MM.1S (cell line): ENCODE measurements at regions not wholly inside any gene's neighbourhood (a gene's known extent, or its start where the extent isn't known, plus 50 kb on each side); places are given as distances from the start of the nearest gene placed in this dataset.

Experiments used
- DNase-seq: peaks from one replicate; pipeline ENCODE4 v3.0.0-alpha.2; 2015
- H2AFZ ChIP-seq: fragments of 300-600 bp; sonication (generic); 2 replicates; pipeline ENCODE4 v1.6.0; 2016; ENCODE audit warnings: antibody characterized with exemption, low read length
- H3F3A ChIP-seq: fragments of 300-600 bp; sonication (generic); 2 replicates; pipeline ENCODE4 v1.6.1; 2016; ENCODE audit warnings: mild to moderate bottlenecking, antibody characterized with exemption, low read length, moderate library complexity, mixed read lengths; ENCODE audit not compliant: insufficient read depth
- H3K27ac ChIP-seq: fragments of 300-600 bp; sonication (generic); 2 replicates; pipeline ENCODE4 v1.5.1; 2016; ENCODE audit warnings: mild to moderate bottlenecking, low read length
- H3K27me3 ChIP-seq: fragments of 300-600 bp; sonication (generic); replicated peaks from 2 replicates; pipeline ENCODE4 v1.6.0; 2016; ENCODE audit warnings: low read length; ENCODE audit not compliant: insufficient read depth
- H3K36me3 ChIP-seq: fragments of 300-600 bp; sonication (generic); replicated peaks from 2 replicates; pipeline ENCODE4 v1.6.1; 2016; ENCODE audit warnings: mild to moderate bottlenecking, low read length, mixed read lengths; ENCODE audit not compliant: insufficient read depth
- H3K4me1 ChIP-seq: fragments of 300-600 bp; sonication (generic); 2 replicates; pipeline ENCODE4 v1.6.1; 2016; ENCODE audit warnings: low read length, mixed read lengths
- H3K4me2 ChIP-seq: fragments of 300-600 bp; sonication (generic); 2 replicates; pipeline ENCODE4 v1.6.0; 2016; ENCODE audit warnings: low read depth, low read length
- H3K4me3 ChIP-seq: fragments of 300-600 bp; sonication (generic); 2 replicates; pipeline ENCODE4 v1.5.1; 2016; ENCODE audit warnings: low read length, mixed read lengths
- H3K79me2 ChIP-seq: fragments of 300-600 bp; sonication (generic); 2 replicates; pipeline ENCODE4 v1.6.1; 2016; ENCODE audit warnings: mixed run types, low read length, mixed read lengths
- H3K9ac ChIP-seq: fragments of 300-600 bp; sonication (generic); 2 replicates; pipeline ENCODE4 v1.6.1; 2016; ENCODE audit warnings: low read length, mixed read lengths
- H3K9me2 ChIP-seq: fragments of 300-600 bp; sonication (generic); replicated peaks from 2 replicates; pipeline ENCODE4 v1.6.1; 2016; ENCODE audit warnings: mild to moderate bottlenecking, low read length, mixed read lengths; ENCODE audit not compliant: insufficient read depth
- H3K9me3 ChIP-seq: fragments of 300-600 bp; sonication (generic); replicated peaks from 2 replicates; pipeline ENCODE4 v1.6.1; 2016; ENCODE audit warnings: mild to moderate bottlenecking, low read length, mixed read lengths; ENCODE audit not compliant: insufficient read depth
- H4K20me1 ChIP-seq: fragments of 300-600 bp; sonication (generic); 2 replicates; pipeline ENCODE4 v1.6.1; 2016; ENCODE audit warnings: mild to moderate bottlenecking, low read length, moderate library complexity, mixed read lengths; ENCODE audit not compliant: insufficient read depth
- EZH2 ChIP-seq: fragments of 300-600 bp; sonication (generic); optimal IDR thresholded peaks from 2 replicates; pipeline ENCODE3; 2017; ENCODE audit warnings: low read depth, mild to moderate bottlenecking, antibody characterized with exemption, low read length, mixed read lengths
- EZH2phosphoT487 ChIP-seq: fragments of 300-600 bp; sonication (generic); IDR thresholded peaks from 2 replicates; pipeline ENCODE4 v1.6.1; 2018; ENCODE audit warnings: antibody characterized with exemption, low read length
- TF ChIP-seq, protein P1 (sequence below): fragments of 300-600 bp; sonication (generic); IDR thresholded peaks from 2 replicates; pipeline ENCODE4 v1.5.1; 2016; ENCODE audit warnings: antibody characterized with exemption, low read length, mixed read lengths

DNA sequence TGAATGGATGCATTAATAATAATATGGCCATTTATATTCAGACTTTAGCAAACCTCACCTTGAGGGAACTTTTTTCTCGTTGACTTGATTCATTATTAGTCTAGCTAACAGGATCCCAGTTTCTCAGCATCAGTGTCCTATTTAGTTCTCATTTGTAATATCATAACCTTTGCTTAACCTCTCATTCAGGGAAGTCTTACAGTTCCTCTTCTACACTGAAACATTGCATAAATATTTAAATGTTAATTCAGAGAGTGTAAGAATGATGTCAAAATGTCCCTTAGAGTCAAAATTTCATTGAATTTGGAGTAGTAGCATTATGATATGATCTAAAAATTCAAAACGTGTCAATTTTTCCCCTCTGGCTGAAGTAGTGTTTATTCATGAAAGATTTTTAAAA is 650.1 kb downstream of the EFNA5 start:
- Histone ChIP-seq H3K9ac (no peak overlapping the region), H3K9me2 (no peaks in the 10 kb centered on the region), H3F3A (no peaks in the 10 kb centered on the region), H3K79me2 (no peaks in the 10 kb centered on the region), H3K4me1 (no peaks in the 10 kb centered on the region), H3K36me3 (no peaks in the 10 kb centered on the region), H2AFZ (no peak overlapping the region), H4K20me1 (no peaks in the 10 kb centered on the region), H3K27me3 (no peaks in the 10 kb centered on the region), H3K4me2 (no peak overlapping the region), H3K9me3 (no peaks in the 10 kb centered on the region), H3K27ac (no peak overlapping the region), H3K4me3 (no peak overlapping the region)
- TF ChIP-seq EZH2, result no peak
- no peak for DNase-seq

DNA sequence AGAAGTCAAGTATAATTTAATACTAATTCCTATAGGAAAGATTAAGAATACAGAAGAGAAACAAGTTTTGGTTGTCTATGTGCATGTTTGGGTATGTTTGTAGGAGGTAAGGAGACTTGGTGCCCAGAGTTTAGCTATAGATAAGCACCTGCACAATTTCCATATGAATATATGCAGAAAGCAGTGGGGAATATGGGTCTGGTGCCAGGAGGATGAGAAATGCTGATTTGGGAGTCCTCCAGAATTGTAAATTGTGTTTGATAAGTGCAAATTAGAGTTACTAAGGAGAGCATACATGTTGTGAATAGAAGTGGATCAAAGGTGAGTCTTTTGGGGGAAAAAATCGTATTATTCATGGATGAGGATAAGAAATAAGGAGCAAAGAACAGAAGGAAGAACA is 653.1 kb downstream of the EFNA5 start:
- Histone ChIP-seq H3K9ac (no peak overlapping the region), H3K27ac (no peak overlapping the region), H3K27me3 (no peaks in the 10 kb centered on the region), H2AFZ (no peak overlapping the region), H3K79me2 (no peaks in the 10 kb centered on the region), H3K4me1 (no peaks in the 10 kb centered on the region), H4K20me1 (no peaks in the 10 kb centered on the region), H3K9me3 (no peaks in the 10 kb centered on the region), H3K9me2 (no peaks in the 10 kb centered on the region), H3K4me3 (no peak overlapping the region), H3K4me2 (no peak overlapping the region), H3F3A (no peaks in the 10 kb centered on the region), H3K36me3 (no peaks in the 10 kb centered on the region)
- no peak for DNase-seq
- TF ChIP-seq, protein P1, sequence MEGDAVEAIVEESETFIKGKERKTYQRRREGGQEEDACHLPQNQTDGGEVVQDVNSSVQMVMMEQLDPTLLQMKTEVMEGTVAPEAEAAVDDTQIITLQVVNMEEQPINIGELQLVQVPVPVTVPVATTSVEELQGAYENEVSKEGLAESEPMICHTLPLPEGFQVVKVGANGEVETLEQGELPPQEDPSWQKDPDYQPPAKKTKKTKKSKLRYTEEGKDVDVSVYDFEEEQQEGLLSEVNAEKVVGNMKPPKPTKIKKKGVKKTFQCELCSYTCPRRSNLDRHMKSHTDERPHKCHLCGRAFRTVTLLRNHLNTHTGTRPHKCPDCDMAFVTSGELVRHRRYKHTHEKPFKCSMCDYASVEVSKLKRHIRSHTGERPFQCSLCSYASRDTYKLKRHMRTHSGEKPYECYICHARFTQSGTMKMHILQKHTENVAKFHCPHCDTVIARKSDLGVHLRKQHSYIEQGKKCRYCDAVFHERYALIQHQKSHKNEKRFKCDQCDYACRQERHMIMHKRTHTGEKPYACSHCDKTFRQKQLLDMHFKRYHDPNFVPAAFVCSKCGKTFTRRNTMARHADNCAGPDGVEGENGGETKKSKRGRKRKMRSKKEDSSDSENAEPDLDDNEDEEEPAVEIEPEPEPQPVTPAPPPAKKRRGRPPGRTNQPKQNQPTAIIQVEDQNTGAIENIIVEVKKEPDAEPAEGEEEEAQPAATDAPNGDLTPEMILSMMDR, result no peak
- no peak for TF ChIP-seq EZH2phosphoT487
- no peak for TF ChIP-seq EZH2

DNA sequence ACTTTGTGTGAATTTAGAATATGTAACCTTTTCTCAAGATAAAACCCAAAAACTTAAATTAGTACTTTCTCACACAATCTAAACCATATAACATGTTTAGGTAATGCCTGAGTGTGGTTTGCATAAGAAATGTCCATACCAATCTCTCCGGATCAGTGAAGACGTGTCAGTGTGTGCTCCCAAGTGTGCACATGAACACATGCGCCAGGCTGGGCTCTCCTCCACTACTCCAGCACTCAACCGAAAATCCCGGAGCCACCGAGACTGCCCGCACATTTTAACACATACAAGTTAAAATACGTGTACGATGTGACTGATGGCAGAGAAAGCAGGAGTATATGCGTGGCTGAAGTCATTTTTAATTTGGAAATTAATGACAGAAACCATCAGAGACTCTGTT is 658.4 kb downstream of the EFNA5 start:
- no peak overlapping the region for H3K27ac ChIP-seq
- TF ChIP-seq EZH2, result no peak
- TF ChIP-seq, protein P1, result no peak
- no peak for TF ChIP-seq EZH2phosphoT487
- no peaks in the 10 kb centered on the region for H3K9me2 ChIP-seq
- H2AFZ ChIP-seq, result no peak overlapping the region
- no peak overlapping the region for H3K4me3 ChIP-seq
- H3K9ac ChIP-seq, result no peak overlapping the region
- no peaks in the 10 kb centered on the region for H3K27me3 ChIP-seq
- no peak for DNase-seq
- no peaks in the 10 kb centered on the region for H3K9me3 ChIP-seq
- no peak overlapping the region for H3K4me2 ChIP-seq
- H3K79me2 ChIP-seq, result no peaks in the 10 kb centered on the region
- H4K20me1 ChIP-seq, result no peaks in the 10 kb centered on the region
- no peaks in the 10 kb centered on the region for H3K4me1 ChIP-seq
- H3F3A ChIP-seq, result no peaks in the 10 kb centered on the region
- H3K36me3 ChIP-seq, result no peaks in the 10 kb centered on the region

DNA sequence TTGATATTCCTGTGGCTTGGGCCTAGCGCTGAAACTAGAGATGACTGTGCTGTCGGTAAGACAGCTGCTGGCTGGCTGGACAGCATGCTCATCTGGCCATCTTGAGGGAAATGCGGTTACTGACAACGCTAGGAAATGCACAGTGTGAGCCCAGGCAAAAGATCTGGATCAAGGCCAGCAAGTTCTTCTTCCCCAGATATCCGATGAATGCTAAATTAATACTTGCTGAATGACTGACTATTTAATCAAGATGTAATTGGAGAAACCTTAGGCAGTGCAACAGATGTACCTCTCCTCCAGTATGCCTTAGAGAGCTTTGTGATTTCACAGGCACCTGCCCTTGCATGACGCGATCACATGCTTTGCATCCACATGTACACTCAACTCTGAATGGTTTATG is 659.1 kb downstream of the EFNA5 start:
- Histone ChIP-seq H3K4me1 (no peaks in the 10 kb centered on the region), H2AFZ (no peak overlapping the region), H3K9me2 (no peaks in the 10 kb centered on the region), H3K4me3 (no peak overlapping the region), H3K4me2 (no peak overlapping the region), H4K20me1 (no peaks in the 10 kb centered on the region), H3F3A (no peaks in the 10 kb centered on the region), H3K9ac (no peak overlapping the region), H3K9me3 (no peaks in the 10 kb centered on the region), H3K36me3 (no peaks in the 10 kb centered on the region), H3K27ac (no peak overlapping the region), H3K79me2 (no peaks in the 10 kb centered on the region), H3K27me3 (no peaks in the 10 kb centered on the region)
- TF ChIP-seq EZH2 (no peak), EZH2phosphoT487 (no peak)
- TF ChIP-seq, protein P1, result no peak
- DNase-seq, result no peak
